WI38 (cell line): ENCODE measurements at regions not wholly inside any gene's neighbourhood (a gene's known extent, or its start where the extent isn't known, plus 50 kb on each side); places are given as distances from the start of the nearest gene placed in this dataset.
"Not testable (repeated sequence)": the region's sequence is repeated elsewhere in the genome, so short reads cannot be mapped to it uniquely, and the experiment has no call there.

Experiments used
- H3K4me3 ChIP-seq: 2 replicates; pipeline ENCODE4 v1.5.1; 2011; ENCODE audit warnings: low read depth, mild to moderate bottlenecking, control low read depth, low read length
- TF ChIP-seq, protein P1 (sequence below): IDR thresholded peaks from 2 replicates; pipeline ENCODE4 v1.5.1; 2012; ENCODE audit warnings: low read depth, mild to moderate bottlenecking, control low read depth, low read length

DNA sequence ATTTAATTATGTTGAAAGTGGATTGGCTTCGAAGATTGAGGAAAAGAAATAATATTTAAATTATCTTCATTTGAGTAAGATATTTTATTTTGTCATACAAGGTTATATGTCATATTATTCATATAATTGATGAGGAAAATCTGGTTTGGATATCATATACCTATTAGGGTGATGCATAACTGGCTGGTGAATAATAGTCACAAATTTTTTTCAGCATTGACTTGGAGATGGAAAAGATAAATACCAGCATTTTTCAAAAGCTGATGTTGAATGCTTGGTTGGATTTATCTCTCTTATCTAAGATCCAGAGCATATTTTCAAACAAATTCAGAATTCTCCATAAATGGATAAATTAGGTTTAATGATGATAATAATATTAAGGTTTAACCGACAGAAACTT lies 93.5 kb upstream of the SLIT2 start:
- H3K4me3 ChIP-seq = no peak overlapping the region
- TF ChIP-seq, protein P1, sequence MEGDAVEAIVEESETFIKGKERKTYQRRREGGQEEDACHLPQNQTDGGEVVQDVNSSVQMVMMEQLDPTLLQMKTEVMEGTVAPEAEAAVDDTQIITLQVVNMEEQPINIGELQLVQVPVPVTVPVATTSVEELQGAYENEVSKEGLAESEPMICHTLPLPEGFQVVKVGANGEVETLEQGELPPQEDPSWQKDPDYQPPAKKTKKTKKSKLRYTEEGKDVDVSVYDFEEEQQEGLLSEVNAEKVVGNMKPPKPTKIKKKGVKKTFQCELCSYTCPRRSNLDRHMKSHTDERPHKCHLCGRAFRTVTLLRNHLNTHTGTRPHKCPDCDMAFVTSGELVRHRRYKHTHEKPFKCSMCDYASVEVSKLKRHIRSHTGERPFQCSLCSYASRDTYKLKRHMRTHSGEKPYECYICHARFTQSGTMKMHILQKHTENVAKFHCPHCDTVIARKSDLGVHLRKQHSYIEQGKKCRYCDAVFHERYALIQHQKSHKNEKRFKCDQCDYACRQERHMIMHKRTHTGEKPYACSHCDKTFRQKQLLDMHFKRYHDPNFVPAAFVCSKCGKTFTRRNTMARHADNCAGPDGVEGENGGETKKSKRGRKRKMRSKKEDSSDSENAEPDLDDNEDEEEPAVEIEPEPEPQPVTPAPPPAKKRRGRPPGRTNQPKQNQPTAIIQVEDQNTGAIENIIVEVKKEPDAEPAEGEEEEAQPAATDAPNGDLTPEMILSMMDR = no peak

DNA sequence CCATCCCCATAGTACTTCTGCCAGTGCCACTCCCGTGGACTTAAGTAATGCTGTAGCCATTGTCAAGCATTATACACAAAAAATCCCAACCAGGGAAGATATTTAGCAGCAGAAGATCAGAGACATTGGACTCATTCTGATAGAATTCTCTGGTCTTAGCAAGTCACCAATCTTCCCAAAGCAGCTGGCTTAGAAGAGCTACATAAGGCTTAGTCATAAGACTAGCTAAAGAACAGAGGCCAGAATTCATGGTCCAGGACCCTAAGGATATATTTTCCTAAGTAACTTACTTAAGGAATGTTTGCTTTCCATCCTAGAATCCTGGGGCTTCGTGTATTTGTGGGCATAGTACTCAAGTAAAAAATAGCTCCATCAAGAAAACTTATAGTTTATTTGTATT lies 100.3 kb upstream of the SLIT2 start:
- H3K4me3 ChIP-seq = no peak overlapping the region
- TF ChIP-seq, protein P1 = no peak

DNA sequence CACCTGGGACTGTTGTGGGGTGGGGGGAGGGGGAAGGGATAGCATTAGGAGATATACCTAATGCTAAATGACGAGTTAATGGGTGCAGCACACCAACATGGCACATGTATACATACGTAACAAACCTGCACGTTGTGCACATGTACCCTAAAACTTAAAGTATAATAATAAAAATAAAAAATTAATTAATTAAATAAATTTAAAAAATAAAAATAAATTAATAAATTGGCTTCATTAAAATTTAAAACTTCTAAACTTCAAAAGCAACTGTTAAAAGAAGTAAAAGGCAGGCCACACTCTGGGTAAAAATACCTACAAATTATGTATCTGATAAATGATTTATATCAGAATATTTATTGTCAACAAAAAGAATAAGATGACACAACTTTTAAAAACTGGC lies 102.6 kb upstream of the SLIT2 start:
- not testable (repeated sequence) for H3K4me3 ChIP-seq

DNA sequence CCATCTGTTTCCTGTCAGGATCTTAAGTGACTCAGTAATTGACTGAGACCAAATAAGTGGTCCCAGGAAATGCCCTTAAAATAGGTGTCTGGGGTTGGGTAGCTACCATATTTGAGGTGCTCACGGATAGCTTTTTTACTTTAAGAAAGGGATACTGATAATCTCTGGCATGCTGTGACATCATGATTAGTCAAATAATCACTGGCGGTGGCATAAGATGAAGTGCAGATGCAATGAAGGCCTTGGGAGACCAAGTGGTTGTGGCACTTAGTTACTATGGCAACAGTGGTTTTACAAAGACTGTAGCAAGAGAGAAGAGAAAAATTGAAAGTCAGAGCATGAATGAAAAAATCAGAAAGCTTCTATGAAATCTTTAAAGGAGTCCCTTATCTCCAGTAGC lies 114.5 kb upstream of the SLIT2 start:
- TF ChIP-seq, protein P1 = no peak
- H3K4me3 ChIP-seq = no peak overlapping the region

DNA sequence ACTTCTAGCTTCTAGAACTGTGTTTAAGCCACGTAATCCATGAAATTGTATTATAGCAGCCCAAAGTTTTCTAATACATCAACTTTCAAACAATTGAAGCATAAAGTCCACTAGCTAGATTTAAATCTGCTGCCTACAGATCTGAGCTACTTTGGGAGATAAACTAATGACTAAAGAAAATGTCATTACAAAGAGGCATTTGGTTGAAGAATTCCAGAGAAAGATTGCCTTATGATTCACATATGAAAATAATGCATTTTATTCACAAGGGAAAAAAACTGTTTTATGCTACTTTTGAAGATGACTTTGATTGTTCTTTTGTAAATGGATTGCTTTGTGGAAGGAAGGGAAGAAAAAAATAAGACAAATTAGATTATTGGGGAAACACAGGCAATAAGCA lies 124.1 kb upstream of the SLIT2 start:
- TF ChIP-seq, protein P1 = no peak
- H3K4me3 ChIP-seq = no peak overlapping the region

DNA sequence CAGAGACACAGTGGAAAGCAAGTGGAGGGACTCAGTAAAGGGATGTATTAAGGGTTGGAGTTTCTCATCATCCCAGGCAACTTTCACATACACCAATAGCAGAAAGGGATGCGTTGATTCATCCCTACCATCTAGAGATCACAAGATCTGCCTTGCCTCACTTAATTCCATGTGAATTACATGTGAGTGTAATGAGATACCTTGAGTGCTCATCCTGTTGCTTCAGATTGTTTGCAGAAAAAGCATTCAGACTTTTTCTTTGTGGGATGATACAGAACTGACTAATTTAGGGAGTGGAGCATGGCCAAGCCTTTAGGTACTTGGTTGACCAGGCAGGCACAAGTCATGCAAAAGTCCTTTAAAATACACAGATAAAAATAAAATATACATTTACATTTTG lies 124.8 kb upstream of the SLIT2 start:
- TF ChIP-seq, protein P1 = no peak
- no peak overlapping the region for H3K4me3 ChIP-seq

DNA sequence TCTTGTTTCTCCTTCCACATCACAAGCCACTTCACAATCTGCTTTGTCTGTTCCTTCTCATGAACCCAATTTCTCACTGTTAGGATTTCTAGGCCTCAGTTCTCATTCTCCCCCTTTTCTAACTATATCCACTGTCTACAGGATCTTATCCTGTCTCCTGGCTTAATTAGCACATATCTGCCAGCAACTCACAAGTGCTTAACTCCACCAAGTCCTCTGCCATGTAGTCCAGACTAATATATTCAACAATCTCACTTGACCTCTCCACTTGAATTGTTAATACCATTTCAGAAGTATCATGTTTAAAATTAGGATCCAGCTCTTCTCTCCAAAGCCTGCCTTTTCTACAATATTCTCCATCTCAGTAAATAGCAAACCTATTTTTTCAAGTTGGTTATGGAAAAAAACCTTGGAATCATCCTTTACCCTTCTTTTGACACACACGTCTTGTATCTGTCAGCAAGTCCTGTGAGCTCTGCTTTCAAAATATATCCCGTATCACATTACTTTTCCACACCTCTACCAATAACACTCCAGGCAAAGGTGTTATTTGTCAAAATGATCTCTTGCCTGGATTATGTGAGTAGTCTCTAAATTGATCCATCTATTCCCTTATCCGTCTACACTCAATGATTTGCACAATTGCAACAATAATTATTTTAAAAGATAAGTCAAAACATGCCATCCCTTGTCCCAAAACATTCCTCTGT lies 127.2 kb upstream of the SLIT2 start:
- no peak overlapping the region for H3K4me3 ChIP-seq
- TF ChIP-seq, protein P1 = no peak
